ENCODE measurements at regions not wholly inside any gene's neighbourhood (a gene's known extent, or its start where the extent isn't known, plus 50 kb on each side); places are given as distances from the start of the nearest gene placed in this dataset.

DNA sequence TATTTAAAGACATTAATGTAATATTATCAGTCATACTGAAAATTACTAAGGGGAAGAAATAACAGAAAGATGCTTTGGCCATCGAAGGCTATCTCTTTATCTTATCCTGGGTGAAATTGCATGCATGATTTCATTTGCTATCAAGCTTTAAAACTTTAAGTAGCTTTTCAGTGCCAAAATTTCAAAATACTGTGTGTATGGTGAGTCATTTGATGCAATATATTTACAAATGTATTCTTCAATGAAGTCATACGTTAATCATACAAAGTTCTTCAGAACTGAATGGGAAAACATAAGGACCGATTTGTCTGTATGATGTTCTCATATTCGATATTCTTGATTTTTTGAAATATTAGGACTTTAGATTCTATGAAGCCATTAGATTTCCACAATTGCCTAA, 1295.8 kb upstream of the AGA start:
- H3K36me3 ChIP-seq (replicated peaks in 1 of 2; ENCODE audit: control insufficient read depth in 1 of 2, insufficient read depth in 2 of 2, low read length in 2 of 2), result no peaks in the 10 kb centered on the region
- no peaks in the 10 kb centered on the region for H3K27me3 ChIP-seq (ENCODE audit: control insufficient read depth in 2 of 2, insufficient read depth in 2 of 2, low read length in 2 of 2)
- peaks cover 5 to 10% of the 10 kb centered on the region in 2 donors for H3K9me3 ChIP-seq (replicated peaks in 1 of 2; ENCODE audit: control insufficient read depth in 1 of 2, insufficient read depth in 1 of 2, low read length in 2 of 2)
- Mint-ChIP-seq H3K9me3 (peaks cover 0 to 9% (median 5%) of the 10 kb centered on the region in 7 donors), H3K4me1 (no peaks in the 10 kb centered on the region), H3K27me3 (ENCODE audit: low read depth in 3 of 3) (no peaks in the 10 kb centered on the region), H3K4me3 (no peak overlapping the region), H3K36me3 (no peaks in the 10 kb centered on the region), H3K27ac (no peak overlapping the region)
- H3K4me2 ChIP-seq (replicated peaks; ENCODE audit: extremely low read depth, low read length, poor library complexity, severe bottlenecking), result no peak overlapping the region
- no peaks in the 10 kb centered on the region for H3K4me1 ChIP-seq (ENCODE audit: control insufficient read depth in 1 of 2, insufficient read depth in 2 of 2, low read length in 2 of 2)
- H3K79me2 ChIP-seq (ENCODE audit: insufficient read depth, low read length), result no peaks in the 10 kb centered on the region
- intact Hi-C loops (cut with micrococcal nuclease), result no loop called here
- H3K9ac ChIP-seq (ENCODE audit: insufficient read depth, low read length, poor library complexity, severe bottlenecking), result no peak overlapping the region
- no peak overlapping the region for H2AFZ ChIP-seq (ENCODE audit: insufficient read depth, low read depth, low read length, poor library complexity, severe bottlenecking)
- TF ChIP-seq, protein P1, sequence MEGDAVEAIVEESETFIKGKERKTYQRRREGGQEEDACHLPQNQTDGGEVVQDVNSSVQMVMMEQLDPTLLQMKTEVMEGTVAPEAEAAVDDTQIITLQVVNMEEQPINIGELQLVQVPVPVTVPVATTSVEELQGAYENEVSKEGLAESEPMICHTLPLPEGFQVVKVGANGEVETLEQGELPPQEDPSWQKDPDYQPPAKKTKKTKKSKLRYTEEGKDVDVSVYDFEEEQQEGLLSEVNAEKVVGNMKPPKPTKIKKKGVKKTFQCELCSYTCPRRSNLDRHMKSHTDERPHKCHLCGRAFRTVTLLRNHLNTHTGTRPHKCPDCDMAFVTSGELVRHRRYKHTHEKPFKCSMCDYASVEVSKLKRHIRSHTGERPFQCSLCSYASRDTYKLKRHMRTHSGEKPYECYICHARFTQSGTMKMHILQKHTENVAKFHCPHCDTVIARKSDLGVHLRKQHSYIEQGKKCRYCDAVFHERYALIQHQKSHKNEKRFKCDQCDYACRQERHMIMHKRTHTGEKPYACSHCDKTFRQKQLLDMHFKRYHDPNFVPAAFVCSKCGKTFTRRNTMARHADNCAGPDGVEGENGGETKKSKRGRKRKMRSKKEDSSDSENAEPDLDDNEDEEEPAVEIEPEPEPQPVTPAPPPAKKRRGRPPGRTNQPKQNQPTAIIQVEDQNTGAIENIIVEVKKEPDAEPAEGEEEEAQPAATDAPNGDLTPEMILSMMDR (IDR thresholded peaks at IDR 0.05), result no peak
- H3K4me3 ChIP-seq (replicated peaks in 1 of 3; ENCODE audit: low read depth in 2 of 3, low read length in 3 of 3), result no peak overlapping the region
- no CpG with 5 or more reads among the region's 4 CpGs for WGBS (ENCODE audit: insufficient coverage)
- no peak overlapping the region for H3K27ac ChIP-seq (ENCODE audit: low read depth in 1 of 2, low read length in 2 of 2)
- no peaks in the 10 kb centered on the region for H4K20me1 ChIP-seq (ENCODE audit: insufficient read depth, low read length)
- DNase-seq, result no peak

DNA sequence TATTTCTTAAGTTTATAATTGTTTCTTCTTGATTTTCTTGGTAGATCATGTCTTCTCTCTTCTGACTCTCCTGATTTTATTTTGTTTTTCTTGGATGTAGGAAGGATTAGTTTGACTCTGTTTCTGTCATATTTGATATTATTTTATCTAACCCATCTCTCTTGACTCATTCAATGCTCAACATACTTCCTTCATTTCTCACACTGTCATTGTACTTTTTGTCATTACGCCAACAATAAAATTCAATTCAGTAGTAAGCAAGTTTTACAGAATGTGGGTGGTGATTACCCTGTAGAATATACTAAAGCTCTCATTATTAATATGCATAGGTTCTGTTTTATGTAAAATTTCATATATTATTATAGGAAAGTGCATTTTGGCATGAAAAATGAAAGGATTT, 1303.0 kb upstream of the AGA start:
- Histone ChIP-seq H2AFZ (ENCODE audit: insufficient read depth, low read depth, low read length, poor library complexity, severe bottlenecking) (no peak overlapping the region), H3K4me3 (replicated peaks in 1 of 3; ENCODE audit: low read depth in 2 of 3, low read length in 3 of 3) (no peak overlapping the region), H4K20me1 (ENCODE audit: insufficient read depth, low read length) (no peaks in the 10 kb centered on the region), H3K36me3 (replicated peaks in 1 of 2; ENCODE audit: control insufficient read depth in 1 of 2, insufficient read depth in 2 of 2, low read length in 2 of 2) (no peaks in the 10 kb centered on the region), H3K9me3 (replicated peaks in 1 of 2; ENCODE audit: control insufficient read depth in 1 of 2, insufficient read depth in 1 of 2, low read length in 2 of 2) (peaks cover 5 to 19% of the 10 kb centered on the region in 2 donors), H3K27ac (ENCODE audit: low read depth in 1 of 2, low read length in 2 of 2) (no peak overlapping the region), H3K27me3 (ENCODE audit: control insufficient read depth in 2 of 2, insufficient read depth in 2 of 2, low read length in 2 of 2) (no peaks in the 10 kb centered on the region), H3K9ac (ENCODE audit: insufficient read depth, low read length, poor library complexity, severe bottlenecking) (no peak overlapping the region), H3K79me2 (ENCODE audit: insufficient read depth, low read length) (no peaks in the 10 kb centered on the region), H3K4me2 (replicated peaks; ENCODE audit: extremely low read depth, low read length, poor library complexity, severe bottlenecking) (no peak overlapping the region), H3K4me1 (ENCODE audit: control insufficient read depth in 1 of 2, insufficient read depth in 2 of 2, low read length in 2 of 2) (no peaks in the 10 kb centered on the region)
- Mint-ChIP-seq H3K9me3 (peaks cover 0 to 12% (median 5%) of the 10 kb centered on the region in 7 donors), H3K36me3 (no peaks in the 10 kb centered on the region), H3K4me3 (no peak overlapping the region), H3K4me1 (no peaks in the 10 kb centered on the region), H3K27me3 (ENCODE audit: low read depth in 3 of 3) (no peaks in the 10 kb centered on the region), H3K27ac (no peak overlapping the region)
- no CpG with 5 or more reads among the region's 1 CpG for WGBS (ENCODE audit: insufficient coverage)
- TF ChIP-seq, protein P1 (IDR thresholded peaks at IDR 0.05), result no peak
- DNase-seq, result no peak
- intact Hi-C loops (cut with micrococcal nuclease), result no loop called here

All from CD14-positive monocyte (primary cell).